ENCODE measurements at regions not wholly inside any gene's neighbourhood (a gene's known extent, or its start where the extent isn't known, plus 50 kb on each side); places are given as distances from the start of the nearest gene placed in this dataset.

GRCh38 chr10:78747401-78748234 is 321.1 kb upstream of the ZMIZ1 start:
- TF ChIP-seq, protein P1, sequence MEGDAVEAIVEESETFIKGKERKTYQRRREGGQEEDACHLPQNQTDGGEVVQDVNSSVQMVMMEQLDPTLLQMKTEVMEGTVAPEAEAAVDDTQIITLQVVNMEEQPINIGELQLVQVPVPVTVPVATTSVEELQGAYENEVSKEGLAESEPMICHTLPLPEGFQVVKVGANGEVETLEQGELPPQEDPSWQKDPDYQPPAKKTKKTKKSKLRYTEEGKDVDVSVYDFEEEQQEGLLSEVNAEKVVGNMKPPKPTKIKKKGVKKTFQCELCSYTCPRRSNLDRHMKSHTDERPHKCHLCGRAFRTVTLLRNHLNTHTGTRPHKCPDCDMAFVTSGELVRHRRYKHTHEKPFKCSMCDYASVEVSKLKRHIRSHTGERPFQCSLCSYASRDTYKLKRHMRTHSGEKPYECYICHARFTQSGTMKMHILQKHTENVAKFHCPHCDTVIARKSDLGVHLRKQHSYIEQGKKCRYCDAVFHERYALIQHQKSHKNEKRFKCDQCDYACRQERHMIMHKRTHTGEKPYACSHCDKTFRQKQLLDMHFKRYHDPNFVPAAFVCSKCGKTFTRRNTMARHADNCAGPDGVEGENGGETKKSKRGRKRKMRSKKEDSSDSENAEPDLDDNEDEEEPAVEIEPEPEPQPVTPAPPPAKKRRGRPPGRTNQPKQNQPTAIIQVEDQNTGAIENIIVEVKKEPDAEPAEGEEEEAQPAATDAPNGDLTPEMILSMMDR (IDR thresholded peaks at IDR 0.05): no peak
- no peak for TF ChIP-seq POLR2A (IDR thresholded peaks at IDR 0.05)
